IMR-90 (cell line): ENCODE measurements at regions not wholly inside any gene's neighbourhood (a gene's known extent, or its start where the extent isn't known, plus 50 kb on each side); places are given as distances from the start of the nearest gene placed in this dataset.

Experiments
- ATAC-seq: fragments of 200-7000 bp; cut with Tn5 transposase; 2 replicates; pipeline ENCODE4 v1.9.1; 2020; ENCODE audit warnings: low read depth, mild to moderate bottlenecking, moderate library complexity
- BruUV-seq: library from RNA; stranded (reverse); fragments of 400-500 nt; replicated peaks from 2 replicates; lab custom pipeline; 2021; lab: Mats Ljungman, UMichigan
- CTCF ChIA-PET: fragments of 300-600 bp; formaldehyde crosslinking; extraction: SDS; loops from one replicate; lab custom pipeline; 2021; ENCODE audit warnings: antibody characterized with exemption; lab: Yijun Ruan, JAX
- POLR2A ChIA-PET: fragments of 300-600 bp; sonication (Branson Sonifier 250); formaldehyde crosslinking; loops from one replicate; lab custom pipeline; 2022; ENCODE audit warnings: antibody characterized with exemption; ENCODE audit not compliant: unreplicated experiment; lab: Charles Lee
- DNase-seq: peaks from one replicate; pipeline ENCODE4 v3.0.0; 2013
- H2AFZ ChIP-seq: replicated peaks from 2 replicates; pipeline ENCODE3; 2013; ENCODE audit warnings: low read length, mild to moderate bottlenecking; ENCODE audit not compliant: poor library complexity
- H2AK5ac ChIP-seq: 2 replicates; pipeline ENCODE4 v1.6.1; 2013; ENCODE audit warnings: low read depth, low read length, inconsistent platforms
- H2AK9ac ChIP-seq: replicated peaks from 2 replicates; pipeline ENCODE3; 2013; ENCODE audit warnings: mild to moderate bottlenecking, low read depth, low read length, moderate library complexity; ENCODE audit not compliant: poor library complexity
- H2BK120ac ChIP-seq: 2 replicates; pipeline ENCODE4 v1.6.1; 2013; ENCODE audit warnings: low read depth, low read length, inconsistent platforms
- H2BK15ac ChIP-seq: 3 replicates; pipeline ENCODE4 v1.6.1; 2013; ENCODE audit warnings: low read depth, low read length, inconsistent platforms
- H2BK20ac ChIP-seq: 2 replicates; pipeline ENCODE4 v1.6.1; 2013; ENCODE audit warnings: low read depth, mild to moderate bottlenecking, inconsistent platforms, low read length, moderate library complexity
- H2BK5ac ChIP-seq: 2 replicates; pipeline ENCODE4 v1.6.1; 2013; ENCODE audit warnings: mild to moderate bottlenecking, low read depth, low read length, inconsistent platforms; ENCODE audit not compliant: poor library complexity, severe bottlenecking
- H3K14ac ChIP-seq: replicated peaks from 2 replicates; pipeline ENCODE4 v1.6.1; 2013; ENCODE audit warnings: low read depth, low read length, inconsistent platforms
- H3K18ac ChIP-seq: 2 replicates; pipeline ENCODE4 v1.6.1; 2013; ENCODE audit warnings: low read depth, low read length, control low read depth
- H3K23ac ChIP-seq: 2 replicates; pipeline ENCODE4 v1.6.1; 2013; ENCODE audit warnings: low read depth, low read length, inconsistent platforms
- H3K27ac ChIP-seq: 2 replicates; pipeline ENCODE4 v1.5.1; 2013; ENCODE audit warnings: mild to moderate bottlenecking, control low read depth, low read length; ENCODE audit not compliant: insufficient read depth
- H3K27me3 ChIP-seq: 2 replicates; pipeline ENCODE4 v1.6.1; 2013; ENCODE audit warnings: low read length; ENCODE audit not compliant: control insufficient read depth, insufficient read depth
- H3K36me3 ChIP-seq: 2 replicates; pipeline ENCODE4 v1.6.1; 2013; ENCODE audit warnings: low read length, mixed read lengths; ENCODE audit not compliant: control insufficient read depth, insufficient read depth
- H3K4ac ChIP-seq: 2 replicates; pipeline ENCODE4 v1.6.1; 2013; ENCODE audit warnings: low read depth, low read length, inconsistent platforms
- H3K4me1 ChIP-seq: 2 replicates; pipeline ENCODE4 v1.6.1; 2013; ENCODE audit warnings: low read length, mixed read lengths; ENCODE audit not compliant: control insufficient read depth, insufficient read depth
- H3K4me2 ChIP-seq: 2 replicates; pipeline ENCODE4 v1.6.1; 2013; ENCODE audit warnings: low read depth, mild to moderate bottlenecking, control low read depth, low read length, moderate library complexity
- H3K4me3 ChIP-seq: 2 replicates; pipeline ENCODE4 v1.5.1; 2013; ENCODE audit warnings: low read depth, mild to moderate bottlenecking, control low read depth, low read length, moderate library complexity; ENCODE audit not compliant: insufficient read depth
- H3K56ac ChIP-seq: 2 replicates; pipeline ENCODE4 v1.6.1; 2013; ENCODE audit warnings: low read length, inconsistent platforms; ENCODE audit not compliant: insufficient read depth; ENCODE audit errors: extremely low read depth
- H3K79me1 ChIP-seq, 2 experiments: 2 replicates each; pipeline ENCODE4 v1.6.1; 2013; ENCODE audit warnings: low read length in 2 of 2, inconsistent platforms in 1 of 2, low read depth in 1 of 2
- H3K9ac ChIP-seq: 2 replicates; pipeline ENCODE4 v1.6.1; 2013; ENCODE audit warnings: low read depth, low read length, control low read depth
- H3K9me1 ChIP-seq: 2 replicates; pipeline ENCODE4 v1.6.1; 2013; ENCODE audit warnings: low read length, inconsistent platforms; ENCODE audit not compliant: insufficient read depth
- H3K9me3 ChIP-seq: 2 replicates; pipeline ENCODE4 v1.6.1; 2013; ENCODE audit warnings: low read length; ENCODE audit not compliant: control insufficient read depth, insufficient read depth
- H4K20me1 ChIP-seq: 2 replicates; pipeline ENCODE4 v1.6.1; 2013; ENCODE audit warnings: low read length, inconsistent platforms; ENCODE audit not compliant: insufficient read depth
- H4K5ac ChIP-seq: 2 replicates; pipeline ENCODE4 v1.6.1; 2013; ENCODE audit warnings: mild to moderate bottlenecking, low read depth, low read length, control low read depth
- H4K8ac ChIP-seq, 2 experiments: 2 replicates each; pipeline ENCODE4 v1.6.1; 2013; ENCODE audit warnings: low read depth in 2 of 2, low read length in 2 of 2, control low read depth in 1 of 2, inconsistent platforms in 1 of 2
- H4K91ac ChIP-seq: 2 replicates; pipeline ENCODE4 v1.6.1; 2013; ENCODE audit warnings: low read depth, low read length, inconsistent platforms; ENCODE audit not compliant: insufficient read depth
- BHLHE40 ChIP-seq: fragments of 150-350 bp; IDR thresholded peaks from 2 replicates; pipeline ENCODE4 v1.6.1; 2016; ENCODE audit warnings: mild to moderate bottlenecking, low read depth, low read length
- CEBPB ChIP-seq: IDR thresholded peaks from 2 replicates; pipeline ENCODE4 v1.6.1; 2012; ENCODE audit warnings: low read depth, low read length, improper control_type of control experiment
- CHD1 ChIP-seq: IDR thresholded peaks from 2 replicates; pipeline ENCODE4 v1.6.1; 2012; ENCODE audit warnings: low read depth, low read length, improper control_type of control experiment
- CTCF ChIP-seq: conservative IDR thresholded peaks from 2 replicates; pipeline ENCODE4 v1.5.1; 2012; ENCODE audit warnings: mild to moderate bottlenecking, low read depth, low read length, improper control_type of control experiment
- FOS ChIP-seq: fragments of 150-350 bp; IDR thresholded peaks from 2 replicates; pipeline ENCODE4 v1.6.1; 2016; ENCODE audit warnings: low read depth, low read length
- MAFK ChIP-seq: IDR thresholded peaks from 2 replicates; pipeline ENCODE4 v1.6.1; 2012; ENCODE audit warnings: low read depth, low read length, improper control_type of control experiment
- MAZ ChIP-seq: IDR thresholded peaks from 2 replicates; pipeline ENCODE4 v1.6.1; 2012; ENCODE audit warnings: low read depth, mild to moderate bottlenecking, low read length, improper control_type of control experiment, moderate library complexity, borderline replicate concordance
- NFE2L2 ChIP-seq: fragments of 150-350 bp; IDR thresholded peaks from 2 replicates; pipeline ENCODE4 v1.6.1; 2016; ENCODE audit warnings: low read depth, mild to moderate bottlenecking, low read length
- POLR2A ChIP-seq: IDR thresholded peaks from 2 replicates; pipeline ENCODE4 v1.6.1; 2012; ENCODE audit warnings: mild to moderate bottlenecking, low read depth, low read length
- RAD21 ChIP-seq: IDR thresholded peaks from 2 replicates; pipeline ENCODE4 v1.6.1; 2012; ENCODE audit warnings: low read length, improper control_type of control experiment
- RFX5 ChIP-seq: IDR thresholded peaks from 2 replicates; pipeline ENCODE4 v1.8.0; 2012; ENCODE audit warnings: low read depth, mild to moderate bottlenecking, low read length, moderate library complexity
- SMC3 ChIP-seq: fragments of 150-350 bp; IDR thresholded peaks from 2 replicates; pipeline ENCODE4 v1.6.1; 2016; ENCODE audit warnings: low read depth, mild to moderate bottlenecking, antibody characterized with exemption, low read length, moderate library complexity
- WGBS, 2 experiments: methylation state at CpG; one replicate each; pipeline versions ENCODE4 v1.1.5 to v1.1.7; 2013; ENCODE audit warnings: missing lambda C conversion rate in 2 of 2; ENCODE audit not compliant: insufficient read length in 1 of 2; ENCODE audit errors: extremely low coverage in 2 of 2; 5-methylcytosine and 5-hydroxymethylcytosine counted together
- dilution Hi-C: fragments of 300-500 bp; cut with HindIII; formaldehyde crosslinking; loops from one replicate; pipeline ENCODE4 v1.14.3; 2018; ENCODE audit warnings: low sequenced_read_pairs; ENCODE audit not compliant: unreplicated experiment
- in situ Hi-C: fragments of 300-500 bp; cut with MboI; formaldehyde crosslinking; loops from 3 replicates; pipeline ENCODE4 v1.14.3; 2019; ENCODE audit warnings: low sequenced_read_pairs, inconsistent platforms, mixed read lengths
- intact Hi-C: fragments of 100-400 bp; cut with micrococcal nuclease; formaldehyde crosslinking; loops from 2 replicates; pipeline ENCODE4 v1.10.0; 2022

GRCh38 chrX:122982521-122982920 is 201.6 kb upstream of the GRIA3 start:
- Histone ChIP-seq H2BK5ac (no peak overlapping the region), H2BK15ac (no peak overlapping the region), H2AK5ac (no peak overlapping the region), H3K27ac (no peak overlapping the region), H3K27me3 (no peaks in the 10 kb centered on the region), H4K5ac (no peak overlapping the region), H3K4ac (no peak overlapping the region), H3K56ac (no peak overlapping the region), H3K18ac (no peak overlapping the region), H3K14ac (no peak overlapping the region), H3K9me3 (no peaks in the 10 kb centered on the region), H4K8ac (no peak overlapping the region), H3K4me1 (no peaks in the 10 kb centered on the region), H3K79me1 (no peaks in the 10 kb centered on the region), H3K36me3 (no peaks in the 10 kb centered on the region), H4K20me1 (no peaks in the 10 kb centered on the region), H3K9ac (no peak overlapping the region), H2BK120ac (no peak overlapping the region), H2AFZ (no peak overlapping the region), H2AK9ac (no peak overlapping the region), H2BK20ac (no peak overlapping the region), H3K4me2 (no peak overlapping the region), H3K9me1 (no peaks in the 10 kb centered on the region), H4K91ac (no peak overlapping the region), H3K4me3 (no peak overlapping the region), H3K23ac (no peak overlapping the region)
- in situ Hi-C loops = no loop called here
- ChIA-PET POLR2A (no interaction called here), CTCF (no interaction called here)
- DNase-seq (no peak), ATAC-seq (no peak)
- intact Hi-C loops = no loop called here
- TF ChIP-seq CHD1 = no peak
- no peak for TF ChIP-seq CEBPB
- TF ChIP-seq MAFK = no peak
- TF ChIP-seq RAD21 = no peak
- no peak for TF ChIP-seq MAZ
- TF ChIP-seq RFX5 = no peak
- TF ChIP-seq SMC3 = no peak
- no peak for TF ChIP-seq BHLHE40
- TF ChIP-seq FOS = no peak
- no peak for TF ChIP-seq CTCF
- TF ChIP-seq POLR2A = no peak
- no peak for TF ChIP-seq NFE2L2
- BruUV-seq = no TSS peak
- WGBS, 2 experiments = no CpG with 5 or more reads among the region's 6 CpGs
- dilution Hi-C loops = no loop called here
